Astrocyte (in vitro differentiated cells and primary cell): ENCODE measurements at regions not wholly inside any gene's neighbourhood (a gene's known extent, or its start where the extent isn't known, plus 50 kb on each side); places are given as distances from the start of the nearest gene placed in this dataset.

Experiments used
- EZH2 ChIP-seq: IDR thresholded peaks from 2 replicates; pipeline ENCODE4 v1.6.1; 2012; ENCODE audit warnings: mild to moderate bottlenecking, low read length, inconsistent platforms; ENCODE audit not compliant: insufficient read depth
- TF ChIP-seq, protein P1 (sequence below): IDR thresholded peaks from 2 replicates; pipeline ENCODE4 v1.5.1; 2011; ENCODE audit warnings: low read depth, mild to moderate bottlenecking, inconsistent platforms, low read length, moderate library complexity; ENCODE audit not compliant: insufficient read depth

DNA sequence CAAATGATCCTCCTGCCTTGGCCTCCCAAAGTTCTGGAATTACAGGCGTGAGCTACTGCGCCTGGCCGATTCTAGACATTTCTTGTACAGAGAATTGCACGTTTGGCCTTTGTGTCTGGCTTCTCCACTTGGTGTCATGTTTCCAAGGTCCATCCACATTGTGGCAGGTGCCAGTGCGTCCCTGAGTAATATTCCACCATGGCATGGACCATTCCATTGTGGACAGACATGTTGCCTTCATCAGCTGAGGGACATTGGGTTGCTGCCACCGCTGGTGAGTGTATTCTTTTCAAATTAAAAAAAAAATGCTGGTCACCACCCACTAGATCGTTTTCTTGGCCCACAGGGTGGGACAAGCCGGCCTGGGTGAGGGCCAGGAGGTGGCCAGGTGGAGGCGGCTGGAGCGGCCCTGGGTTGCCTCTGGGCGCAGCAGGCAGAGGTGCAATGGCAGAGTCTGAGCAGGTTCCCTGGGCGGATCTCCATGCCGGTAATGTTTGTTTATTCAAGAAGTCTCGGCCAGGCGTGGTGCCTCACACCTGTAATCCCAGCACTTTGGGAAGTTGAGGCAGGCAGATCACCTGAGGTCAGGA lies 274.1 kb downstream of the SEC14L1 start:
- no peak for TF ChIP-seq EZH2
- TF ChIP-seq, protein P1, sequence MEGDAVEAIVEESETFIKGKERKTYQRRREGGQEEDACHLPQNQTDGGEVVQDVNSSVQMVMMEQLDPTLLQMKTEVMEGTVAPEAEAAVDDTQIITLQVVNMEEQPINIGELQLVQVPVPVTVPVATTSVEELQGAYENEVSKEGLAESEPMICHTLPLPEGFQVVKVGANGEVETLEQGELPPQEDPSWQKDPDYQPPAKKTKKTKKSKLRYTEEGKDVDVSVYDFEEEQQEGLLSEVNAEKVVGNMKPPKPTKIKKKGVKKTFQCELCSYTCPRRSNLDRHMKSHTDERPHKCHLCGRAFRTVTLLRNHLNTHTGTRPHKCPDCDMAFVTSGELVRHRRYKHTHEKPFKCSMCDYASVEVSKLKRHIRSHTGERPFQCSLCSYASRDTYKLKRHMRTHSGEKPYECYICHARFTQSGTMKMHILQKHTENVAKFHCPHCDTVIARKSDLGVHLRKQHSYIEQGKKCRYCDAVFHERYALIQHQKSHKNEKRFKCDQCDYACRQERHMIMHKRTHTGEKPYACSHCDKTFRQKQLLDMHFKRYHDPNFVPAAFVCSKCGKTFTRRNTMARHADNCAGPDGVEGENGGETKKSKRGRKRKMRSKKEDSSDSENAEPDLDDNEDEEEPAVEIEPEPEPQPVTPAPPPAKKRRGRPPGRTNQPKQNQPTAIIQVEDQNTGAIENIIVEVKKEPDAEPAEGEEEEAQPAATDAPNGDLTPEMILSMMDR, result no peak
